ENCODE measurements at regions not wholly inside any gene's neighbourhood (a gene's known extent, or its start where the extent isn't known, plus 50 kb on each side); places are given as distances from the start of the nearest gene placed in this dataset.
"Not testable (repeated sequence)": the region's sequence is repeated elsewhere in the genome, so short reads cannot be mapped to it uniquely, and the experiment has no call there.

DNA sequence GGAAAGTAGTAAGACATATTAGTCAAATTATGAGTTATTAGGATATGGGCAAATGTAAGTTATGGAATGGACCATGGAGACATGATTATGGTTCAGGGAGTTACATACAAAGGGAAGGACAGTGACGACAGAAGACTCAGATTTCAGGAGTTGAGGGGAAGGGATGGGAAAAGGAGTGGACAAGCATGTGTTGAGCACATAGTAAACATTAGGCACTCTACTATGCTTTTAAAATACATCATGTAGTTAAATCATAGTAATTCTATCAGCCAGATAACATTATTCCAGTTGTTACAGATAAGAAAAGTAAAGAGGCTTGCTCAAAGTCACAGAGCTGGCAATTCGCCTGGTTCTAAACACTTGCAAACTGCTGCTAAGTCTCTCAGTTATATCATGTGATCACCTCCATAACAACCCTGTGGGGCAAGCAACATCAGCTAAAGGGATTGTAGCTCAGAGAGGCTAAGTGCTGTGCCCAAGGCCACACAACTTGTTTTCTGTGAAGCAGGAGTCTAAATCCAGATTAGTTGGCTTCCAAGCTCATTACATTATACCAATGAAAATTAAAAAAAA, 115.2 kb upstream of the MDFIC start:
- DNase-seq = no peak

DNA sequence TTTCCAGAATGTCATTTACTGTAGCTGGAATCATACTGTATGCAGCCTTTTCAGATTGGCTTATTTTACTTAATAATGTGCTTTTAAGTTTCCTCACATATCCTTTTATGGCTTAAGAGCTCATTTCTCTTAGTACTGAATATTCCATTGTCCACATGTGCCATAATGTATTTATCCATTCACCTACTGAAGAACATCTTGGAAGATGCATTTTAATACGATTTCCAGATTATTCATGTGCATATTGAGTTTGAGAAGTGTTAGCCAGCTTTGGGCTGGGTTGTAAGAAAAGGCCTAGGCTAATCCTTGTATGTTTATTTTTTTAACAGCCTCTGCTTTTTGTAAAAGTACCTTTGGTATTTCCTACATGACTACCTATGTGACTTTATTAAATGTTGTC, 109.3 kb upstream of the MDFIC start:
- DNase-seq = no peak

DNA sequence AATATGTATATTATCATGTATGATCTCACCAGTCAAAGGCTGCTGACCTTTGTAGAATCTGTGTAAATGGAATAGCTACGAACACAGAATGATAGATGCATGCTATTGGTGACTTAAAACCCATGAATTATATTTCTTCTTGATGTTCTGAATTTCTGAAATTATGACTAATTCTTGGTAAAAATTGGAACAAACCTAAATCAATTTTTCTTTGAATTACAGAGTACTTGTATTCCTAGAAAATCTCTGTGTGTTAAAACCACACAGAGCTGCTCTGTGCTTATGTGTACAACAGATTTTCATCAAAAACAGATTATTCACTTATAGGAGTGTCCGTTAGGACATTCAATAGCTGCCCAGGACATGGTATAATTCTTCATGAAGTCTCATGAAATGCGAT, 108.3 kb upstream of the MDFIC start:
- no peak for DNase-seq

DNA sequence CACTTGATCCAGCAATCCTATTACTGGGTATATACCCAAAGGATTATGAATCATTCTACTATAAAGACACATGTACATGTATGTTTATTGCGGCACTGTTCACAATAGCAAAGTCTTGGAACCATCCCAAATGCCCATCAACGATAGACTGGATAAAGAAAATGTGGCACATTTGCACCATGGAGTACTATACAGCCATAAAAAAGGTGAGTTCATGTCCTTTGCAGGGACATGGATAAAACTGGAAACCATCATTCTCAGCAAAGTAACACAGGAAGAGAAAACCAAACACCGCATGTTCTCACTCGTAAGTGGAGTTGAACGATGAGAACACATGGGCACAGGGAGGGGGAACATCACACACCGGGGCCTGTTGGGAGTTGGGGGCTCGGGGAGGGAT, 104.9 kb upstream of the MDFIC start:
- not testable (repeated sequence) for DNase-seq

DNA sequence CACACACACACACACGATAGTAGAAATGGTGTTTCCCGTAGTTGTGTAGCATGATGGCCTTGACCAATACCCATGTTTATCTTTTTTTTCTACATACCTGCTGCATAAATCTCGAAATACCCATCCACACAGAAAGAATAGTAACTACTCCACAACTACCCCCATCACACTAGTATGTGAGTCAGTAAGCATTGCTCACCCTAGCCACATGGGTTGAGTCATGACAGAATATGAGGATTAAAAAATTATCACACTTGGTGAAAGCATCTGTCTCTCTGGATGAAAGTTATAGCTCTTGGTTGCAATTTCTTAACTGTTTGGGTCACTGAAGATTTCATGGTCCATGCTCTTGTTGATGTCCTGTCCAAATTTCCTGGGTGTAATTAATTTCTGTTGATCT, 103.4 kb upstream of the MDFIC start:
- no peak for DNase-seq

DNA sequence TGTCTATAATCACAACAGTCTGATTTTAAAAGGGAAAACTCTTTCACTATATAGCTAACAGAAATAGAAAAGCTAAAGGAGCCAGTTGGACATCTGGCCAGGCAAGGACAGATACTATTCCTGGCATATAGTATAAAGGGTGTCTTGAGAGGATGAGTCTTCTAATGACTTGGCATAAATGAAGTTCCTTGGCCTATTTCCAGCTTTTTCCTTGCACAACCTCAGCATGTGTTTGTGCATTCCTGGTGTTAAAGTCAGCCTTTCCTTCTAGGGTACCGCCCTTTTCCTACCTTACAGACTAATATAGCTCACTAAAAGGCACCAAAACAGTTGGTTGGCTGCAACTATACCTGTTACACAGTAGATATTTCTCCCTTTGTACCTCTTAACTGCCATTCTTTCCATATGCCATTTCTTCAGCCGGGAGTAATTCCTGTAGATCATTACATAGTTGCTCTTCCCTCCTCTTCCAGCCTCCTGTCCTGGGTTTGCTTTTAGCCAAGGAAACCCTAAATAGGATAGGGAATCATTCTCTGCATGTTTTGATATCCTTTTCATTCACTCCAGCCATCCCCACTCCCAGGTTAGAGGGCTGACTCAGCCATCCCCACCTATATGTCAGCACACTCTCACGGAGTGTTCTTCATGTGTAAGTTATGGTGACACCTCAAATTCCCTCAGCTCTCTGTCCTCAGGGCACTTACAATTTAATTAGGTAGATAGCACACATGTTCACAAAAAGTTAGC, 102.1 kb upstream of the MDFIC start:
- DNase-seq = no peak

DNA sequence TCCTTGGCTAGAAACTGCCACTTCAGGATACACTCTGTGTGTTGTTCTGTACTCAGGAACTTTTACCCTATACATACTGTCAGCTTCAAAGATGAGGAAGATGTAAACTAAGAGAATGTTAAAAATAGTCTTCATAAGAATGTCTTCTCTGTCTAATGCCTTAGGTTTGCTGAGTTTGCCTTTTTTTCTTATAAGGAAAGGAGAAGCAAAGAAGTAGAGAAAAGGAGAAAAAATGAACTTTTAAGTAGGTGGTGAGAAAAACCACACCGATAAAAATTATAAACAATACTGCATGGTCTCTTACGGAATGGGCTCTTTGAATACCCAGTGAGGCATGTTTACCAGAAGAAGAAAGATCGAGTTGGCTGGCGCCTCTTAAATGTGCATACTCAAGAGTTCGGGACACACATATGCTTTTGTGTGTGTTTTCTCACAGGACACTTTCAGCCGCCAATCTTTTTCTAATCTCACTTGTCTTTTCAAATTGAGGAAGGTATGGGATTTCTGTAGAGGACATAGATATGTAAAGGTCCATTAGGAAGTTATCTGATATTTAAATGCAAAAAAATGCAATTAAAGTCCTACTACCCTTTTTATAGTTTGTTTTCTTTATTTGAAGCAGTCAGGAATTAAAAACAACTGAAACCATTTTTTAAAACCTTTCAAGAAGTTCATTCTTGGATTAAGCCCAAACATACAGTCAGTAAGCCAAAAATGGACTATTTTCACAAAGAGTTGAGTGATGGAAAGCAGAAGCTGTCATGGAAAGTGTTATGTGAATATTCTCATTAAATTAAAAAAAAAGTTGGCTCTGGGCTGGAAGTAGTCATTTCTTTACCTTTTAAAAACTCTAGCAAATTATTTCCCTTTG, 100.6 kb upstream of the MDFIC start:
- DNase-seq = no peak

DNA sequence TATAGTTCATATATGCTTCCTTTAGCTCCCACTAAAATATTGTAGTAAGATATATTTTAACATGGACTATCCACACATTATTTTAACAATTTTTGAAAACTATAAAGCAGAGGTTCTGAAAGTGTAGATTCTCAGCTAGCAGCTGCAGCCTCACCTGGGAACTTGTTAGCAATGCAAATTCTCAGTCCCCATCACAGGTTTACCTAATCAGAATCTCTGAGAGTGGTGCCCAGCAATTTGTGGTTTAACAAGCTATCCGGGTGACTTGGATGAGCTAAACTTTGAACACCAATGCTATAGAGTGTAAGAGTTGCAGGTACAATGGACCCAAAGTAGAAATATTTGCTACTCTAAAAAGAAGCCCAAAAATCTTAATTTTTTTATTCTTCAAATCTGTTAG, 99.8 kb upstream of the MDFIC start:
- DNase-seq = no peak

DNA sequence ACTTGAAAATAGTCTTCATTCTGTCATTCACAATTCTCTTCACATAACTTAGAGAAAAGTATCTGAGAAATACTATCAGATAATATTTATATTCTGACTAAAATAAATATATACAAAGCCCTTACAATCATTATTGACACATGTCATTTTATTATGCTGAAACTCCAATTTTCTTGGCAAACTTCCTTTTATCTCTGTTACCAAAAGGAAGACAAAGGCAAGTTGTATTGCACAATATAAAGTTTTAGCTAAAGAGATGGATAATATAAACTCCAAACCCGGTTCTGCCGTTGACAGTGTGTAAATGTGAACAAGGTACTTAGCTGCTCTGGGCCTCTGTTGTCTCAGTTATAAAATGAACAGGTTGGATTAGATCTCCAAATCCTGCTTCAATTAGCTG, 99.0 kb upstream of the MDFIC start:
- DNase-seq = no peak

DNA sequence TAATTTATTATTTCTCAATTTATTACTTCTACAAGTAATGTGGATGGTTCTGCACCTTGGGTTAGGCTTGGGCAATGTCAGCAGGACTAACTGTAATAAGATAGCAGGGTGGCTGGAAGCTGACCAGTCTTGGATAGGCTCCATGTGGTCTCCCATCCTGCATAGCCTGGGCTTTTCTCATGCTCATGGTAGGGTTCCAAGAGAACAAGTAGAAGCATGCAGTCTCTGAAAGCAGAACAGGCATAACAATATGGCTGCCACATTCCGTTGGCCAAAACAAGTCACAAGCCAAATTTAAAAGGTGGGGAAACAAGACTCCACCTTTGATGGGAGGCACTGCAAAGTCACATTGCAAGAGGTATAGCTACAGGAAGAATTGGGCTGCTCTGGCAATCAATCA, 98.6 kb upstream of the MDFIC start:
- DNase-seq = no peak

DNA sequence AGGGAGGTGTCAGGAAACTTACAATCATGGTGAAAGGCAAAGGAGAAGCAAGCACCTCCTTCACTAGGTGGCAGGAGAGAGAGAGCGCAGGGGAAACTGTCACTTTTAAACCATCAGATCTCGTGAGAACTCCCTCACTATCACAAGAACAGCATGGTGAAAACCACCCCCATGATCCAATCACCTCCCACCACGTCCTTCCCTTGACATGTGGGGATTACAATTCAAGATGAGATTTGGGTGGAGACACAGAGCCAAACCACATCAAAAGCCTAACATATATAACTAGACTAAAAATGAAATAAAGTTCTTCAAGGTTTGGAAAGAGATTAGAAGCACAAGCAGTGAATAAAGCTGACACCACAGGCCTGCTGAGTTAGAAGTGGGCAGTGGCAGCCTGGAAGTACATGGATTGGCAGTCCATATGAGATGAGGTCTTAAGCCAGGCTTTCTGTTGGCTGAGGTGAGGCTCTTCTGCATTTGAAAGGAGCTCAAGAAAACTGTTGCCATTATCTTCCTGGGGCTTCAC, 96.4 kb upstream of the MDFIC start:
- DNase-seq = no peak

DNA sequence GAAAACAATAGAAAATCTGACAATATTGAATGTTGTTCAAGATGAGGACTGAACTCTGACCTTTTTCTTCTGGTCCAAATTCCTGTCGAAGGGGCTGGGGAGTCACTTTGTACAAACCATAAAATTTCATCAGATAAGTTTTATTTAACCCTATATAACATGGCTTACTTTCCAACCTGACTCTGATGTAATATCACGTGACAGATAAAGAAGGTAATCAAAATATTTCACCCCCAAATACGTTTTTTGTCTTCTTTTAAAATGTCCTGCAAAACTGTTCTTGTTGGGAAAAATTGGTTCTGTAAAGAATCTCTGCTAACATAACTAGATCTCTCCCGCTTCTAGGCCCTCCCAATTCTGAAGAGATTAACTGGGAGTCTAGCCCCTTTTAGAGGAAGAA, 90.9 kb upstream of the MDFIC start:
- no peak for DNase-seq

DNA sequence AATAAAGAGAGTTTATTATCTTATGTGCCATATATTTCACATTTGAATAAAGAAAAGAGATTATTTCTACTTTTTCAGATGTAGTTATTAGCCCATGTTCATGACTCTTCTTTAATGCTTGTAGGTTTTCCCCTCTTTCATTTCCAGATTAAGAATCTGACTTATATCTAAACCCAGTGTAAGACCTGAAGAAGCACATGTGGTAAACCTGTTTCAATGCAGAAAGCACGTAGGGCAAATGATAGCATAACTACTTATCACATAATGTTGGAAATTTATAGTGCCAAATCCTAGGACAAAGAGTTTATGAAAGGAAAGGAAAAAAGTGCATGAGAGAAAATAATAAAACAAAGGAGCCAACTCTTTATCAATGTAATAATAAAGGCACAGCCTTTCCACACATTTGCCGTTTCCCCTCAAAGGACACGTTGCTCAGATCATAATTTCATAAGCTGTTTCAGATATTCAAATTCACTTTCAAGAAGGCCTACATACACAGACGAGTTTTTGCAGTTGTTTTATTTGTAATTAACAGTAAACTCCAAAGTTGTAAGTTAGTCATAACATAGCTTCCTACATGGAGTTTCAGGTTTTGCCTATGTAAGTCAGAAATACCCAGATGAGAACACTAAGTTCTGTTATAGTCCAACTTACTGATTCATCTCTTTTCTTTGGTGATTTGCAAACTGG, 88.8 kb upstream of the MDFIC start:
- no peak for DNase-seq

DNA sequence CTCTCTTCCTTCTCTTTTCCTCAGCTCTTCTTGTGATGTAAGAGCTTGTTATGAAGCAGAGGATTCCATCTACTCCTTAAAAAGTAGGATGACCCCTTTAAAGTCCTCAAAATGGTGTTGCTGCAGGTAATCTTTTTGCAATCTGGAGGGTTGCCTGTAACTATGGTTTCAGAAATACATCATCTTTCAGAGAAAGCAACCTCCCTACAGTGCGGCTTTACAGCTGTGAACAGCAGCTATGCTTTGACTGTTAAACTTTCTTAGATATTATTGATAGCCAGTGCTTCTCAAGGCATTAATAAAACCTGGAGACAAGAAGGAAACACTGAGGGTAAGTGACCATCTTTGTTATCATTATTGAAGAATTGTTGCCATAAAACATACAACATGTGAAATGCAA, 86.6 kb upstream of the MDFIC start:
- DNase-seq = no peak

DNA sequence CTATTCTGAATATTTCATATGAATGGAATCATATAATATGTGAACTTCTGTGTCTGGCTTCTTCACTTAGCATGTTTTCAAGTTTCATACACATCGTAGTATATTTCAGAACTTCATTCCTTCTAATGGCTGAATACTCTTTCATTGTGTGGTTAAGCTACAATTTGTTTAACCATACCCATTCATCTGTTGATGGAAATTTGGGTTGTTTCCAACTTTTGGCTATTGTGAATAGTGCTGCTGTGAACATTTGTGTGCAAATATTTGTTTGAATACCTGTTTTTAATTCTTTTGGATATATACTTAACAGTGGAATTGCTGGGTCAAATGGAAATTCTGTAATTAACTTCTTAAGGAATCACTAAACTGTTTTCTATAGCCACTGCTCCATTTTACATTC, 86.0 kb upstream of the MDFIC start:
- no peak for DNase-seq

DNA sequence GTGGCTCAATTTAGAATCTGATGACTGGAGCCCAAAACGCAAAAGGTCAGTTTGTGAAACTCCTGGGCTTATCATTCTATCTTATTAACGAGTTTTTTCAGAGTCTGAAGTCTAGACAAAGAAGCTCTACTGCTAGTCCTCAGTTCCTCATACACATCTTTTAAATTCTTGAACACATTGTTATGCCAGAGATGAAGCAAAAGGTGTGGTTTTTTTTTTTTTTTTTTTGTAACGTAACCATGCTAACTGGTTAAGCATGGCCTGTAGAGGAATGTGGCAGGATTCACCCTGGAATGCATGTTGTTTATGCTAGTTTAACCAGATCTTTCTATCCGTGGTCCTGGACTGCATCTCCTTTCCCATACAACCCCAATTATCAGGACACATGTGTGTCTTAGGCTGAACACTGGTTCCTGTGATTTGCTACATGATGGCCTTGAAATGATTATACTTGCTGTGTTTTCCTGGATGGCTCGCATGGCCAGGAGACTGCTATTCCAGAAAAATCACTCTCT, 79.3 kb upstream of the MDFIC start:
- no peak for DNase-seq

DNA sequence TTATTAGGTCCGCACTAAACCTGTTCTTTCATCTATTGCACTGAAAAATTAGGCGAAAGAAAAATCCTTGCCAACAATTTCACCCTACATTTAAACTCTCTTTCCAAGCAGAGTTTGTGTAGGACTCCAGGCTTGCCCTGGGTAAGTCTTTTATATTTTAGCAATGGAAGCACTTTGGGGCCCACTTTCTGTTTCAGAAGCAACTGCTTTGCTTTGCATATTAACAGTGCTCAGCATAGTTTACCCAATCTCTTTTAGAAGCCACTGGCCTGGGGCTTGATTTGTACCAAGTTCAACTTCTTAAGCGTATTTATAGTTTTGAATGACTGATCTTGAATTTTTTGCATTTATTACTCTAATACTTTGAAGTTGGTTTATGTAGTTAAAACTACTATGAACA, 78.8 kb upstream of the MDFIC start:
- no peak for DNase-seq

DNA sequence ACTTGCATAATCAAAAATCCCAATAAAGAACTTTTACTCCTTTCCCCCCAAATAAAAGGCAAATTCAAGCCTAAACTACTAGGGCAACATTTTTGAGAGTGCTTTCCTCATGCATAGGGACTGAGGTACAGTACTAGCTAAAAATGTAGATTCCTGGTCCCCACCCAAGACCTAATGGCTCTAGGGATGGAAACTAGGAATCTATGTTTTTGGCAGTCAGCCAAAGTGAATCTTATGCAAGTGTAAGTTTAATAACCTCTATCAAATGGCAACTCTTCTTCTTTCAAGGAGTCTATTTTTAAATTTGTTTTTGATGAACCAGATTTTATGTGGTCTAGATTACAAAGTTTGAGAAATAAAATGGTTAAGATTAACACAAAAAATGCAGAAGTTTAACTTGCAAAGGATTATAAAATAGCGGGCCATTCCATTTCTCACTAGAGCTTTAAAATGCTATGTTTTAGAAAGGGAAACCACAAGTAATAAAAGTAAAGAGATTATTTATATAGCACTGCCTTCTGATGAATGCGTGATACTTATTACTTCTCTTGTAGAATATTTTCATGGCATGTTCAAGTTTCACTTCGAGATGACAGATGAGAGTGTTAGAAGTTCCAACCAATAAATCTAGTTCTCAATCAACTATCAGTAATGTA, 70.4 kb upstream of the MDFIC start:
- DNase-seq = no peak

DNA sequence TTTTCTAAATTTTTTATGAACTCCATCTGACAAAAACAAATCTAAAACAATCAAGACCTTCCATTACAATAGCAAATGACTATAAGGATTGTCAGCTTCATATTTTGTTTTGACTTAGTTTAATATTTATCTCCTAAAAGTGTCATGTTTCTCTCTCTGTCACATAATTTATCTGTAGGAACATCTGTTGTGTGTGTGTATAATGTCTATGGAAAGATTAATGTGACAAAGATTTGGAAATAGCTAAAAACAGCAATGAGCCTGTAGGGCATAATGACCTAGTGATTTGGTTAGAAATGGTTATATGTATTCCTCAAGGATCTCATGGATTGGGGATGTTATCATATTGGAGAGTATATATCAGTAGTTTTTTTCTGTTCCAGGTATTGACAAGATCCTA, 69.6 kb upstream of the MDFIC start:
- no peak for DNase-seq

DNA sequence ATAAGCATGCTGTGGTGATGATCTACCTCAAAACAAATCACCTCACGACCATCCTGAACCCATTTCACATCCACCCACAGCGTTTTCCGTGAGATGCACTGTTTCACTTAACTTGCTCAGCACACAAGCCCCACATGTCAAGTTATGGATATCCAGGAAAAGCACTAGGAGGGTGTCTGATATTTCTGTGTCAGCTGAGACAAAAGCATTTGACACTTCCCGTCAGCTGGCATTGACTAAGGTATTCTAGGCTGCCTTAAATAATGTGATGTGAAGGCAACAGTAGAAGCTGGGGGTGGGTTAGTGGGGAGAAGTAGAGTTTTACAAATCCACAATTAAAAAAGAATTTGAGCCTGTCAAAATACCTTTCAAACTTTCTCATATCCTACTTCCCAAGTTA, 68.7 kb upstream of the MDFIC start:
- no peak for DNase-seq

DNA sequence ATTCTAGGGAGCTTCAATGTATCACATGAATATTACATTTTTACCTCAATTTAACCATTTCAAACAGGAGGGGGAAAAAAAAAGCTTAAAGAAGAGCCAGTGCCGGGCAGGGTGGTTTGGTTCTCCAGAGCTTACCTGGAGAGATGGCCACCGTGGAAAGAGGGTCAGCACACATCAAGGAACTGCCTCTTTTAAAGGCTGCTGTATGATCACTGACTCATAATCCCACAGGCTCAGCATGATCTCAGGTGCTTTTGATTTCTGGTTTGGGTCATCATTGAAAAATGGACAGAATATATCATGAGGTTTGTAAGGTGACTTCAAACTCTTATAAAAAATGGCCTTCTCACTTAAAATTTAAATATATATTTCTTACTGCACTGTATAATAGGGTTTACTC, 67.5 kb upstream of the MDFIC start:
- DNase-seq = no peak

DNA sequence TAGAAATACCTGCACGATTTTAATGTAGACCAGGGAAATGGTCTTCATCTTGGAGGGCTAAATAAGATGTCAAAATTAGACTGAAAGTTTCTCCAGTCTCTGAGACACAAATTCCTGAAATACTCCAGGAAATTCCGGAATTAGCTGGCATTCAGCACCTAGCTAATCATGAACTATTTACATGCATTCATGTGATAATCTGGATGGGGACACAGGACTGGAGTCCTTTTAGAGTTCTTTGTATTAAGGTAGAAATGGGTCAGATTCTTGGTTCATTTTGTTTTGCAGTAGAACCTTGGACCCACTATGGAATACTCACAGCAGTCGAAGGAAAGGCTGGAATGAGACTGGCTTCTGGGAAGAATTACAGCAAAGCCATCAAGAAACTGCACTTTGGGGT, 65.3 kb upstream of the MDFIC start:
- no peak for DNase-seq

DNA sequence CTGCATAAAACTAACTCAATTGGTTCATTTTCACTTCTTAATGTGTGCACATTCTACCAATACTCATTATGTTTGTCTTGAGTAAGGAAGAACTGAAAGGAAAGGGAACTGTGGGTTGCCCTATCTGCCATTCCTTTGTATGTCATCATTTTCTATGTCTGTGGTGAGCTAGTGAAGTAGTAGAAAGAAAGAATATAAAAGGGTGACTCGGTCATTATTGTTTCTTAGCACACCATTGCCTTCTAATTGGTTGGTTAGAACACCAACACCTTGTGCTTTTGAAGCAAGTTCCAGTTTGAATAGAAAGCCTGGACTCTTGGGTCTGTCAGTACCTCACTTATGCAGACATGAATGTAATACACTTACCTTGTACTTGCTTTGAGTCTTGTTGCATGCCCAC, 64.3 kb upstream of the MDFIC start:
- no peak for DNase-seq
